ENCODE measurements at regions not wholly inside any gene's neighbourhood (a gene's known extent, or its start where the extent isn't known, plus 50 kb on each side); places are given as distances from the start of the nearest gene placed in this dataset.

GRCh38 chr4:112053825-112054350 lies 91.4 kb upstream of the FAM241A start:
- intact Hi-C loops (cut with micrococcal nuclease; ENCODE audit: unreplicated experiment), result no loop called here
- BruUV-seq (replicated peaks), result no TSS peak
- Histone ChIP-seq H3K4me3 (ENCODE audit: low read depth, low read length, poor library complexity, severe bottlenecking) (no peak overlapping the region), H3K79me2 (ENCODE audit: insufficient read depth, low read depth, low read length) (no peaks in the 10 kb centered on the region), H4K20me1 (ENCODE audit: insufficient read depth, low read length) (no peaks in the 10 kb centered on the region), H3K4me2 (ENCODE audit: low read length) (no peak overlapping the region), H3K9me2 (ENCODE audit: insufficient read depth, low read length) (no peaks in the 10 kb centered on the region), H3K9me3 (ENCODE audit: low read length) (no peaks in the 10 kb centered on the region), H3K27ac (ENCODE audit: low read depth, low read length, poor library complexity, severe bottlenecking) (no peak overlapping the region), H3K36me3 (ENCODE audit: insufficient read depth, low read length) (no peaks in the 10 kb centered on the region), H2AFZ (ENCODE audit: low read length) (no peak overlapping the region), H3K4me1 (ENCODE audit: insufficient read depth, low read length, poor library complexity, severe bottlenecking) (no peaks in the 10 kb centered on the region)
- no peak for DNase-seq (ENCODE audit: low spot score)
- ChIA-PET CTCF (ENCODE audit: unreplicated experiment) (interaction anchor here (0.5 kb wide), 1 partner anchor 1456 kb away, joined by 5 read pairs; no protein-coding TSS in a partner anchor), POLR2A (interaction anchor here (0.6 kb wide), 1 partner anchor 552 kb away, joined by 3 read pairs; no protein-coding TSS in a partner anchor)
- no peak for TF ChIP-seq EZH2phosphoT487 (IDR thresholded peaks at IDR 0.05; ENCODE audit: borderline replicate concordance, low read depth, low read length)
- TF ChIP-seq, protein P1, sequence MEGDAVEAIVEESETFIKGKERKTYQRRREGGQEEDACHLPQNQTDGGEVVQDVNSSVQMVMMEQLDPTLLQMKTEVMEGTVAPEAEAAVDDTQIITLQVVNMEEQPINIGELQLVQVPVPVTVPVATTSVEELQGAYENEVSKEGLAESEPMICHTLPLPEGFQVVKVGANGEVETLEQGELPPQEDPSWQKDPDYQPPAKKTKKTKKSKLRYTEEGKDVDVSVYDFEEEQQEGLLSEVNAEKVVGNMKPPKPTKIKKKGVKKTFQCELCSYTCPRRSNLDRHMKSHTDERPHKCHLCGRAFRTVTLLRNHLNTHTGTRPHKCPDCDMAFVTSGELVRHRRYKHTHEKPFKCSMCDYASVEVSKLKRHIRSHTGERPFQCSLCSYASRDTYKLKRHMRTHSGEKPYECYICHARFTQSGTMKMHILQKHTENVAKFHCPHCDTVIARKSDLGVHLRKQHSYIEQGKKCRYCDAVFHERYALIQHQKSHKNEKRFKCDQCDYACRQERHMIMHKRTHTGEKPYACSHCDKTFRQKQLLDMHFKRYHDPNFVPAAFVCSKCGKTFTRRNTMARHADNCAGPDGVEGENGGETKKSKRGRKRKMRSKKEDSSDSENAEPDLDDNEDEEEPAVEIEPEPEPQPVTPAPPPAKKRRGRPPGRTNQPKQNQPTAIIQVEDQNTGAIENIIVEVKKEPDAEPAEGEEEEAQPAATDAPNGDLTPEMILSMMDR (conservative IDR thresholded peaks at IDR 0.05; ENCODE audit: low read length), result no peak

- Histone ChIP-seq H3K36me3 (ENCODE audit: insufficient read depth, low read length) (no peaks in the 10 kb centered on the region), H3K9me3 (ENCODE audit: low read length) (no peaks in the 10 kb centered on the region), H3K79me2 (ENCODE audit: insufficient read depth, low read depth, low read length) (no peaks in the 10 kb centered on the region), H2AFZ (ENCODE audit: low read length) (no peak overlapping the region), H3K4me1 (ENCODE audit: insufficient read depth, low read length, poor library complexity, severe bottlenecking) (no peaks in the 10 kb centered on the region), H3K4me2 (ENCODE audit: low read length) (no peak overlapping the region), H4K20me1 (ENCODE audit: insufficient read depth, low read length) (no peaks in the 10 kb centered on the region), H3K9me2 (ENCODE audit: insufficient read depth, low read length) (no peaks in the 10 kb centered on the region), H3K4me3 (ENCODE audit: low read depth, low read length, poor library complexity, severe bottlenecking) (no peak overlapping the region), H3K27ac (ENCODE audit: low read depth, low read length, poor library complexity, severe bottlenecking) (no peak overlapping the region)
- ChIA-PET POLR2A (interaction anchor here (0.6 to 0.7 kb wide), 4 partner anchors 52 to 868 kb away, joined by 3 read pairs; no protein-coding TSS in a partner anchor), CTCF (ENCODE audit: unreplicated experiment) (no interaction called here)
- TF ChIP-seq, protein P1 (conservative IDR thresholded peaks at IDR 0.05; ENCODE audit: low read length), result no peak
- no peak for TF ChIP-seq EZH2phosphoT487 (IDR thresholded peaks at IDR 0.05; ENCODE audit: borderline replicate concordance, low read depth, low read length)
- BruUV-seq (replicated peaks), result no TSS peak
- intact Hi-C loops (cut with micrococcal nuclease; ENCODE audit: unreplicated experiment), result no loop called here
- no peak for DNase-seq (ENCODE audit: low spot score)
Observed at GRCh38 chr4:112055100-112055499, 90.2 kb upstream of the FAM241A start.

- Histone ChIP-seq H2AFZ (ENCODE audit: low read length) (no peak overlapping the region), H3K36me3 (ENCODE audit: insufficient read depth, low read length) (no peaks in the 10 kb centered on the region), H3K4me1 (ENCODE audit: insufficient read depth, low read length, poor library complexity, severe bottlenecking) (no peaks in the 10 kb centered on the region), H4K20me1 (ENCODE audit: insufficient read depth, low read length) (no peaks in the 10 kb centered on the region), H3K4me3 (ENCODE audit: low read depth, low read length, poor library complexity, severe bottlenecking) (no peak overlapping the region), H3K79me2 (ENCODE audit: insufficient read depth, low read depth, low read length) (no peaks in the 10 kb centered on the region), H3K4me2 (ENCODE audit: low read length) (no peak overlapping the region), H3K27ac (ENCODE audit: low read depth, low read length, poor library complexity, severe bottlenecking) (no peak overlapping the region), H3K9me2 (ENCODE audit: insufficient read depth, low read length) (no peaks in the 10 kb centered on the region), H3K9me3 (ENCODE audit: low read length) (no peaks in the 10 kb centered on the region)
- POLR2A ChIA-PET, result no interaction called here
- intact Hi-C loops (cut with micrococcal nuclease; ENCODE audit: unreplicated experiment), result no loop called here
- DNase-seq (ENCODE audit: low spot score), result no peak
- no TSS peak for BruUV-seq (replicated peaks)
- TF ChIP-seq, protein P1 (conservative IDR thresholded peaks at IDR 0.05; ENCODE audit: low read length), result no peak
- TF ChIP-seq EZH2phosphoT487 (IDR thresholded peaks at IDR 0.05; ENCODE audit: borderline replicate concordance, low read depth, low read length), result no peak
- CTCF ChIA-PET (ENCODE audit: unreplicated experiment), result no interaction called here
Observed at GRCh38 chr4:112057470-112057869, 87.8 kb upstream of the FAM241A start.

Data from OCI-LY7 (cell line).